Uterus (tissue), 3 donors: ENCODE measurements at regions not wholly inside any gene's neighbourhood (a gene's known extent, or its start where the extent isn't known, plus 50 kb on each side); places are given as distances from the start of the nearest gene placed in this dataset.
"Not testable (repeated sequence)": the region's sequence is repeated elsewhere in the genome, so short reads cannot be mapped to it uniquely, and the experiment has no call there.

Source experiments
- DNase-seq, 2 donors: peaks; one replicate each; pipeline ENCODE4 v3.0.0-alpha.2; 2019 to 2020
- H3K27ac ChIP-seq, 2 donors: fragments of 200-600 bp; sonication (generic); 1 replicate in 1 of 2; 2 replicates in 1 of 2; pipeline ENCODE4 v1.5.1; 2016 to 2018
- H3K27me3 ChIP-seq, 2 donors: fragments of 200-600 bp; sonication (generic); one replicate each; pipeline ENCODE4 v1.5.1; 2018 to 2019; ENCODE audit warnings: control low read depth in 1 of 2
- H3K36me3 ChIP-seq, 2 donors: fragments of 200-600 bp; sonication (generic); one replicate each; pipeline ENCODE4 v1.5.1; 2019; ENCODE audit warnings: control low read depth in 1 of 2
- H3K4me1 ChIP-seq, 2 donors: fragments of 200-600 bp; sonication (generic); one replicate each; pipeline ENCODE4 v1.5.1; 2018 to 2019; ENCODE audit warnings: control low read depth in 1 of 2
- H3K4me3 ChIP-seq, 2 donors: fragments of 200-600 bp; sonication (generic); 1 replicate in 1 of 2; 2 replicates in 1 of 2; pipeline ENCODE4 v1.5.1; 2018 to 2019; ENCODE audit warnings: mild to moderate bottlenecking in 1 of 2
- H3K9me3 ChIP-seq, 2 donors: fragments of 200-600 bp; sonication (generic); one replicate each; pipeline ENCODE4 v1.5.1; 2019; ENCODE audit warnings: control low read depth in 1 of 2
- CTCF ChIP-seq, 4 experiments: fragments of 200-600 bp in 2 of 4; fragments of 450-650 bp in 2 of 4; sonication (generic) in 2 of 4; IDR thresholded peaks; one replicate each; pipeline ENCODE4 v1.5.1; 2016 to 2019; ENCODE audit warnings: antibody characterized with exemption in 4 of 4, mild to moderate bottlenecking in 2 of 4, moderate library complexity in 1 of 4
- POLR2A ChIP-seq, 2 donors: fragments of 450-650 bp; IDR thresholded peaks; one replicate each; pipeline ENCODE4 v1.6.1; 2016; ENCODE audit warnings: antibody characterized with exemption in 2 of 2, mild to moderate bottlenecking in 1 of 2, moderate library complexity in 1 of 2
- intact Hi-C: fragments of 100-400 bp; cut with DNase I; formaldehyde crosslinking; loops from one replicate; pipeline ENCODE4 v1.15.1; 2023; ENCODE audit warnings: low total_unique reads
- donor health status: DM: yes; HTN: yes; CAD: no.

GRCh38 chrX:10676235-10676957 is 56.0 kb upstream of the MID1 start:
- intact Hi-C loops: no loop called here
- Histone ChIP-seq H3K9me3 (no peaks in the 10 kb centered on the region), H3K27me3 (no peaks in the 10 kb centered on the region), H3K27ac (no peak overlapping the region), H3K4me1 (no peaks in the 10 kb centered on the region), H3K4me3 (no peak overlapping the region), H3K36me3 (no peaks in the 10 kb centered on the region)
- no peak for TF ChIP-seq CTCF (IDR thresholded peaks at IDR 0.05)
- no peak for TF ChIP-seq POLR2A (IDR thresholded peaks at IDR 0.05)
- DNase-seq: no peak

GRCh38 chrX:10677490-10677889 is 57.1 kb upstream of the MID1 start:
- H3K27ac ChIP-seq: no peak overlapping the region
- H3K4me3 ChIP-seq: no peak overlapping the region
- no peaks in the 10 kb centered on the region for H3K36me3 ChIP-seq
- no peaks in the 10 kb centered on the region for H3K9me3 ChIP-seq
- H3K27me3 ChIP-seq: no peaks in the 10 kb centered on the region
- H3K4me1 ChIP-seq: no peaks in the 10 kb centered on the region
- DNase-seq: peak; percentile 24 to 34
- TF ChIP-seq CTCF (IDR thresholded peaks at IDR 0.05): no peak
- no peak for TF ChIP-seq POLR2A (IDR thresholded peaks at IDR 0.05)
- intact Hi-C loops: no loop called here

GRCh38 chrX:10679387-10679786 is 59.0 kb upstream of the MID1 start:
- no peaks in the 10 kb centered on the region for H3K27me3 ChIP-seq
- no peak for TF ChIP-seq CTCF (IDR thresholded peaks at IDR 0.05)
- no peak for TF ChIP-seq POLR2A (IDR thresholded peaks at IDR 0.05)
- intact Hi-C loops: no loop called here
- H3K4me1 ChIP-seq: no peaks in the 10 kb centered on the region
- H3K36me3 ChIP-seq: no peaks in the 10 kb centered on the region
- no peak for DNase-seq
- no peak overlapping the region for H3K4me3 ChIP-seq
- H3K27ac ChIP-seq: no peak overlapping the region
- H3K9me3 ChIP-seq: no peaks in the 10 kb centered on the region

GRCh38 chrX:10681167-10681566 is 60.8 kb upstream of the MID1 start:
- Histone ChIP-seq H3K9me3 (no peaks in the 10 kb centered on the region), H3K36me3 (no peaks in the 10 kb centered on the region), H3K4me3 (no peak overlapping the region), H3K27me3 (no peaks in the 10 kb centered on the region), H3K27ac (no peak overlapping the region), H3K4me1 (no peaks in the 10 kb centered on the region)
- no peak for TF ChIP-seq CTCF (IDR thresholded peaks at IDR 0.05)
- no peak for TF ChIP-seq POLR2A (IDR thresholded peaks at IDR 0.05)
- intact Hi-C loops: no loop called here
- DNase-seq: no peak

- H3K4me1 ChIP-seq, DNase-seq, H3K27ac ChIP-seq, H3K9me3 ChIP-seq, intact Hi-C loops, H3K4me3 ChIP-seq, H3K27me3 ChIP-seq, H3K36me3 ChIP-seq: not testable (repeated sequence)
Observed at GRCh38 chrX:10683631-10684030, 63.2 kb upstream of the MID1 start.
